Gastroesophageal sphincter (tissue), 4 donors: ENCODE measurements at regions not wholly inside any gene's neighbourhood (a gene's known extent, or its start where the extent isn't known, plus 50 kb on each side); places are given as distances from the start of the nearest gene placed in this dataset.
A peak's percentile ranks its signal among the peaks of the same experiment; 100 is the strongest.

Experiments
- ATAC-seq: fragments of 150-250 bp; one replicate; pipeline ENCODE4 v1.9.1; 2016; ENCODE audit warnings: mild to moderate bottlenecking, moderate library complexity
- H3K27ac ChIP-seq, 4 donors: fragments of 200-600 bp; sonication (generic) in 3 of 4; 1 replicate in 3 of 4; 2 replicates in 1 of 4; pipeline ENCODE4 v1.5.1; 2016 to 2019
- H3K27me3 ChIP-seq: fragments of 200-600 bp; sonication (generic); one replicate; pipeline ENCODE4 v1.5.1; 2019
- H3K36me3 ChIP-seq, 2 donors: fragments of 200-600 bp; sonication (generic); one replicate each; pipeline ENCODE4 v1.5.1; 2019; ENCODE audit warnings: control low read depth in 1 of 2
- H3K4me1 ChIP-seq, 3 donors: fragments of 200-600 bp; sonication (generic); 1 replicate in 2 of 3; 2 replicates in 1 of 3; pipeline ENCODE4 v1.5.1; 2016 to 2019; ENCODE audit warnings: control low read depth in 2 of 3
- H3K4me3 ChIP-seq, 2 donors: fragments of 200-600 bp; sonication (generic); one replicate each; pipeline ENCODE4 v1.5.1; 2019; ENCODE audit warnings: mild to moderate bottlenecking in 1 of 2, moderate library complexity in 1 of 2
- H3K9me3 ChIP-seq, 3 donors: fragments of 200-600 bp; sonication (generic); one replicate each; pipeline ENCODE4 v1.5.1; 2017 to 2019; ENCODE audit warnings: control low read depth in 2 of 3
- CTCF ChIP-seq, 4 experiments: fragments of 200-600 bp in 2 of 4; fragments of 450-650 bp in 2 of 4; sonication (generic) in 1 of 4; IDR thresholded peaks; one replicate each; pipeline ENCODE4 v1.5.1; 2017 to 2019; ENCODE audit warnings: antibody characterized with exemption in 4 of 4, mild to moderate bottlenecking in 2 of 4, moderate library complexity in 2 of 4
- EP300 ChIP-seq: sonication (generic); formaldehyde crosslinking; IDR thresholded peaks from one replicate; pipeline ENCODE4 v1.6.1; 2017; ENCODE audit warnings: antibody characterized with exemption, mild to moderate bottlenecking
- POLR2A ChIP-seq, 2 donors: fragments of 450-650 bp; IDR thresholded peaks; one replicate each; pipeline ENCODE4 v1.6.1; 2017; ENCODE audit warnings: antibody characterized with exemption in 2 of 2, mild to moderate bottlenecking in 2 of 2, moderate library complexity in 1 of 2
- POLR2AphosphoS5 ChIP-seq: sonication (generic); formaldehyde crosslinking; IDR thresholded peaks from one replicate; pipeline ENCODE4 v1.6.1; 2017; ENCODE audit warnings: antibody characterized with exemption
- WGBS, 2 donors: methylation state at CpG; one replicate each; pipeline ENCODE4 v1.1.5; 2018; ENCODE audit warnings: low coverage in 1 of 2; 5-methylcytosine and 5-hydroxymethylcytosine counted together

- H3K4me3 ChIP-seq, result no peak overlapping the region
- ATAC-seq, result no peak
- H3K27ac ChIP-seq, result no peak overlapping the region
- H3K9me3 ChIP-seq, result no peaks in the 10 kb centered on the region
- no peaks in the 10 kb centered on the region for H3K36me3 ChIP-seq
- TF ChIP-seq EP300 (no peak), POLR2AphosphoS5 (no peak), POLR2A (IDR thresholded peaks at IDR 0.05) (no peak), CTCF (IDR thresholded peaks at IDR 0.05) (no peak)
- 67 to 80% methylated on average over 2 of the region's 2 CpGs for whole genome bisulfite sequencing, 2 donors
- H3K4me1 ChIP-seq, result peaks cover 0 to 30% (median 0%) of the 10 kb centered on the region in 3 donors
- H3K27me3 ChIP-seq, result no peaks in the 10 kb centered on the region
These were observed 414.5 kb upstream of the MDFIC2 start for GRCh38 chr3:70726961-70727360.

- no peak for ATAC-seq
- WGBS, 2 donors, result 68 to 89% methylated on average over 4 to 5 of the region's 5 CpGs
These were observed 413.9 kb upstream of the MDFIC2 start for GRCh38 chr3:70726096-70726938.

GRCh38 chr3:70722018-70722417, 409.6 kb upstream of the MDFIC2 start:
- whole genome bisulfite sequencing, 2 donors, result 94 to 100% methylated on average over 1 of the region's 1 CpG
- Histone ChIP-seq H3K27me3 (no peaks in the 10 kb centered on the region), H3K27ac (no peak overlapping the region), H3K4me1 (peaks cover 0 to 27% (median 0%) of the 10 kb centered on the region in 3 donors), H3K9me3 (no peaks in the 10 kb centered on the region), H3K36me3 (no peaks in the 10 kb centered on the region), H3K4me3 (no peak overlapping the region)
- TF ChIP-seq POLR2AphosphoS5 (no peak), EP300 (no peak), POLR2A (IDR thresholded peaks at IDR 0.05) (no peak), CTCF (IDR thresholded peaks at IDR 0.05) (no peak)
- ATAC-seq, result no peak

More at GRCh38 chr3:70726096-70726938, 413.9 kb upstream of the MDFIC2 start:
- H3K27me3 ChIP-seq, result no peaks in the 10 kb centered on the region
- no peaks in the 10 kb centered on the region for H3K36me3 ChIP-seq
- no peak for TF ChIP-seq POLR2A (IDR thresholded peaks at IDR 0.05)
- no peak for TF ChIP-seq CTCF (IDR thresholded peaks at IDR 0.05)
- no peak for TF ChIP-seq EP300
- no peak for TF ChIP-seq POLR2AphosphoS5
- H3K9me3 ChIP-seq, result no peaks in the 10 kb centered on the region
- H3K4me3 ChIP-seq, result no peak overlapping the region
- H3K27ac ChIP-seq, result peak overlapping the region in 1 of 4 donors; percentile 10
- H3K4me1 ChIP-seq, result peaks cover 0 to 31% (median 0%) of the 10 kb centered on the region in 3 donors

GRCh38 chr3:70716832-70717231, 404.4 kb upstream of the MDFIC2 start:
- 11 to 19% methylated on average over 4 of the region's 4 CpGs for WGBS, 2 donors
- H3K27ac ChIP-seq, result peak overlapping the region in 1 of 4 donors; percentile 2
- ATAC-seq, result peak; percentile 50

More at GRCh38 chr3:70716832-70717231, 404.4 kb upstream of the MDFIC2 start:
- Histone ChIP-seq H3K27me3 (no peaks in the 10 kb centered on the region), H3K4me1 (peaks cover 0 to 22% (median 0%) of the 10 kb centered on the region in 3 donors), H3K9me3 (peaks cover 0 to 12% (median 0%) of the 10 kb centered on the region in 3 donors), H3K36me3 (no peaks in the 10 kb centered on the region), H3K4me3 (no peak overlapping the region)
- TF ChIP-seq CTCF (IDR thresholded peaks at IDR 0.05), result peak; percentile 30 to 77 (median 62)
- no peak for TF ChIP-seq EP300
- peak; percentile 60 for TF ChIP-seq POLR2AphosphoS5
